AG04449 (cell line): ENCODE measurements at regions not wholly inside any gene's neighbourhood (a gene's known extent, or its start where the extent isn't known, plus 50 kb on each side); places are given as distances from the start of the nearest gene placed in this dataset.

ENCODE experiments used
- CTCF ChIA-PET: fragments of 350-600 bp; formaldehyde crosslinking; extraction: SDS; loops from one replicate; lab custom pipeline; 2021; ENCODE audit warnings: antibody characterized with exemption; lab: Yijun Ruan, JAX
- POLR2A ChIA-PET: fragments of 400-600, 350-600 bp; formaldehyde crosslinking; extraction: SDS; loops from one replicate; lab custom pipeline; 2020; ENCODE audit warnings: antibody characterized with exemption, inconsistent platforms; lab: Yijun Ruan, JAX
- DNase-seq: peaks from one replicate; pipeline ENCODE4 v3.0.0-alpha.2; 2010; ENCODE audit warnings: low read depth, low spot score
- H3K4me3 ChIP-seq: 2 replicates; pipeline ENCODE4 v1.5.1; 2011; ENCODE audit warnings: low read depth, mild to moderate bottlenecking, control low read depth, low read length
- CTCF ChIP-seq: IDR thresholded peaks from one replicate; pipeline ENCODE4 v1.5.1; 2011; ENCODE audit warnings: mild to moderate bottlenecking, moderate library complexity, low read length, control low read depth, inconsistent platforms; ENCODE audit not compliant: insufficient read depth; ENCODE audit errors: missing control alignments

- ChIA-PET CTCF (no interaction called here), POLR2A (no interaction called here)
- no peak overlapping the region for H3K4me3 ChIP-seq
- TF ChIP-seq CTCF: no peak
- DNase-seq: no peak
Observed at GRCh38 chr10:90141791-90142190, 440.4 kb downstream of the KIF20B start.

GRCh38 chr10:90143937-90144336 is 442.5 kb downstream of the KIF20B start:
- no peak for TF ChIP-seq CTCF
- POLR2A ChIA-PET: no interaction called here

GRCh38 chr10:90148116-90148855 is 446.9 kb downstream of the KIF20B start:
- CTCF ChIA-PET: interaction anchor here (1.1 kb wide), 1 partner anchor 445 kb away, joined by 3 read pairs; no protein-coding TSS in a partner anchor
- no peak overlapping the region for H3K4me3 ChIP-seq
- TF ChIP-seq CTCF: peak; percentile 37
- DNase-seq: no peak
- POLR2A ChIA-PET: no interaction called here

More at GRCh38 chr10:90143937-90144336, 442.5 kb downstream of the KIF20B start:
- CTCF ChIA-PET: no interaction called here
- DNase-seq: no peak
- no peak overlapping the region for H3K4me3 ChIP-seq

- ChIA-PET CTCF (no interaction called here), POLR2A (no interaction called here)
- no peak overlapping the region for H3K4me3 ChIP-seq
- DNase-seq: no peak
- no peak for TF ChIP-seq CTCF
Observed at GRCh38 chr10:90149563-90149962, 448.2 kb downstream of the KIF20B start.

- H3K4me3 ChIP-seq: no peak overlapping the region
- no peak for TF ChIP-seq CTCF
- ChIA-PET CTCF (no interaction called here), POLR2A (no interaction called here)
- DNase-seq: peak; percentile 58
Observed at GRCh38 chr10:90162271-90162853, 461.0 kb downstream of the KIF20B start.
